ENCODE measurements at regions not wholly inside any gene's neighbourhood (a gene's known extent, or its start where the extent isn't known, plus 50 kb on each side); places are given as distances from the start of the nearest gene placed in this dataset.

GRCh38 chr13:53240401-53241025 is 211.9 kb downstream of the OLFM4 start:
- no peak for DNase-seq
- Histone ChIP-seq H3K27me3 (no peaks in the 10 kb centered on the region), H3K4me1 (ENCODE audit: insufficient read depth) (no peaks in the 10 kb centered on the region), H3K27ac (no peak overlapping the region), H3K9me3 (no peaks in the 10 kb centered on the region), H3K4me3 (no peak overlapping the region), H3K36me3 (no peaks in the 10 kb centered on the region)
- intact Hi-C loops (cut with DNase I): no loop called here
- TF ChIP-seq POLR2A (IDR thresholded peaks at IDR 0.05) (no peak), EP300 (IDR thresholded peaks at IDR 0.05) (no peak), CTCF (IDR thresholded peaks at IDR 0.05) (no peak)
- WGBS, 3 donors: 8 to 13% (median 10%) methylated on average over 14 of the region's 14 CpGs

GRCh38 chr13:53241891-53242348 is 213.3 kb downstream of the OLFM4 start:
- H3K4me3 ChIP-seq: no peak overlapping the region
- no peaks in the 10 kb centered on the region for H3K27me3 ChIP-seq
- intact Hi-C loops (cut with DNase I): no loop called here
- 58 to 73% (median 62%) methylated on average over 5 of the region's 5 CpGs for WGBS, 3 donors
- no peaks in the 10 kb centered on the region for H3K4me1 ChIP-seq (ENCODE audit: insufficient read depth)
- H3K27ac ChIP-seq: no peak overlapping the region
- TF ChIP-seq EP300 (IDR thresholded peaks at IDR 0.05) (no peak), CTCF (IDR thresholded peaks at IDR 0.05) (no peak), POLR2A (IDR thresholded peaks at IDR 0.05) (no peak)
- H3K9me3 ChIP-seq: no peaks in the 10 kb centered on the region
- DNase-seq: no peak
- H3K36me3 ChIP-seq: no peaks in the 10 kb centered on the region

GRCh38 chr13:53249236-53249635 is 220.6 kb downstream of the OLFM4 start:
- Histone ChIP-seq H3K9me3 (no peaks in the 10 kb centered on the region), H3K36me3 (no peaks in the 10 kb centered on the region), H3K27me3 (no peaks in the 10 kb centered on the region), H3K27ac (no peak overlapping the region), H3K4me1 (ENCODE audit: insufficient read depth) (no peaks in the 10 kb centered on the region), H3K4me3 (no peak overlapping the region)
- intact Hi-C loops (cut with DNase I): no loop called here
- no peak for TF ChIP-seq CTCF (IDR thresholded peaks at IDR 0.05)
- no peak for TF ChIP-seq POLR2A (IDR thresholded peaks at IDR 0.05)
- no peak for TF ChIP-seq EP300 (IDR thresholded peaks at IDR 0.05)
- DNase-seq: no peak
- 19 to 48% (median 39%) methylated on average over 1 of the region's 1 CpG for WGBS, 3 donors

GRCh38 chr13:53250272-53250875 is 221.8 kb downstream of the OLFM4 start:
- Histone ChIP-seq H3K27ac (no peak overlapping the region), H3K27me3 (no peaks in the 10 kb centered on the region), H3K9me3 (no peaks in the 10 kb centered on the region), H3K4me3 (no peak overlapping the region), H3K36me3 (no peaks in the 10 kb centered on the region), H3K4me1 (ENCODE audit: insufficient read depth) (no peaks in the 10 kb centered on the region)
- 6 to 15% (median 8%) methylated on average over 6 of the region's 6 CpGs for WGBS, 3 donors
- intact Hi-C loops (cut with DNase I): no loop called here
- peak in 2 of 3 donors; percentile 9 to 19 for TF ChIP-seq CTCF (IDR thresholded peaks at IDR 0.05)
- no peak for TF ChIP-seq EP300 (IDR thresholded peaks at IDR 0.05)
- no peak for DNase-seq

All from ovary (tissue), 7 donors.